Activated naive CD8-positive, alpha-beta T cell treated with anti-CD3 and anti-CD28 coated beads, Interleukin-2, amount 10 ng/mL, durations not matched to agents 7 days and 5 days (primary cell): ENCODE measurements at regions not wholly inside any gene's neighbourhood (a gene's known extent, or its start where the extent isn't known, plus 50 kb on each side); places are given as distances from the start of the nearest gene placed in this dataset.

Source experiments
- ATAC-seq: fragments of 150-1000 bp; cut with Tn5 transposase; one replicate; pipeline ENCODE4 v1.10.0; 2021; ENCODE audit warnings: low read depth, moderate library complexity
- POLR2A ChIA-PET: fragments of 350-600 bp; sonication (Branson Sonifier 250); formaldehyde crosslinking; loops from one replicate; lab custom pipeline; 2021; ENCODE audit warnings: antibody characterized with exemption; lab: Charles Lee
- DNase-seq: peaks from one replicate; pipeline ENCODE4 v3.0.0; 2021
- H3K27ac Mint-ChIP-seq: one replicate; pipeline ENCODE4 v1.8.0; 2022; ENCODE audit warnings: mild to moderate bottlenecking, mixed read lengths
- H3K27me3 Mint-ChIP-seq: one replicate; pipeline ENCODE4 v1.8.0; 2022; ENCODE audit warnings: mild to moderate bottlenecking, moderate library complexity, mixed read lengths
- H3K36me3 Mint-ChIP-seq: one replicate; pipeline ENCODE4 v1.8.0; 2021; ENCODE audit warnings: mild to moderate bottlenecking, mixed read lengths
- H3K4me1 Mint-ChIP-seq: one replicate; pipeline ENCODE4 v1.8.0; 2021; ENCODE audit warnings: mixed read lengths
- H3K4me3 Mint-ChIP-seq: one replicate; pipeline ENCODE4 v1.8.0; 2022; ENCODE audit warnings: mild to moderate bottlenecking, moderate library complexity, mixed read lengths
- H3K9me3 Mint-ChIP-seq: one replicate; pipeline ENCODE4 v1.8.0; 2021; ENCODE audit warnings: mixed read lengths

DNA sequence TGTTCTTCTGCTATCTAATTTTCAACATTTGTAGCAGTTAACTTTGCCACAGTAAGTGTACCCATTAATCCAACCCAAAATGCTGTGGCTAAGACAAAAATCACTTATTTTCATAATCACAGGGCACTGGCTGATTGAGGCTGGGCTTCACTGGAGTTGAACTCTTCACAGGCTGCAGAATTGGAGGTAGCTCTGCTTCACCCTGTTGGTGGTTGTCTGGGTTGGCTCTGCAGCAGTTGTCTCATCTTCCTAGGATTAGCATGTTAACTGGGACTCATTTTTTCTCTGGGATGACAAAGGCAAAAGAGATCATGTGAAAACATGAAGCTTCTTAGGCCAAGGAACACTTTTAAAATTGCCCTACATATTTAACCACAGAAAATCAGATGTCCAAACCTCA, 518.9 kb downstream of the TLR4 start:
- DNase-seq (no peak), ATAC-seq (no peak)
- no peaks in the 10 kb centered on the region for H3K27me3 Mint-ChIP-seq
- no peaks in the 10 kb centered on the region for H3K4me1 Mint-ChIP-seq
- H3K36me3 Mint-ChIP-seq, result no peaks in the 10 kb centered on the region
- H3K27ac Mint-ChIP-seq, result no peak overlapping the region
- H3K4me3 Mint-ChIP-seq, result no peak overlapping the region
- POLR2A ChIA-PET, result no interaction called here
- H3K9me3 Mint-ChIP-seq, result no peaks in the 10 kb centered on the region

DNA sequence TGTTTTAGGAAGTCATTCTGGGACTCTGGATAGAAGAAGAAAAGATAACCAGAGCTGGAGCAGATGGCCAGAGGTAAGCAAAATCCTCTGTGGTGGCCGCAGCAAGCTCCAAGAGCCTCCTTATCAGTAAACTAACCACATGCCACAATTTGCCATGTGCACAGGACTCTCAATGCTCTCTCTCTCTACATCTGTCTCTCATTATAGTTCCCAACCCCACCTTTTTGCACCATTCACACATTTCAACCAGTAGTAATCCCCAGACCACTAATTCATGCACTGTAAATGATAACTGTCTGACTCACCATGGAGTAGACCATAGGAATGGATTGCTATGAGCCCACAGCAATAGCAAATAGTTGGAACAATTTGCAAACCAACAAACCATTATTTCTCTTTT, 526.1 kb downstream of the TLR4 start:
- H3K27me3 Mint-ChIP-seq, result no peaks in the 10 kb centered on the region
- POLR2A ChIA-PET, result no interaction called here
- ATAC-seq, result no peak
- H3K4me3 Mint-ChIP-seq, result no peak overlapping the region
- H3K4me1 Mint-ChIP-seq, result no peaks in the 10 kb centered on the region
- peaks cover 2% of the 10 kb centered on the region for H3K9me3 Mint-ChIP-seq
- DNase-seq, result no peak
- no peak overlapping the region for H3K27ac Mint-ChIP-seq
- H3K36me3 Mint-ChIP-seq, result no peaks in the 10 kb centered on the region

DNA sequence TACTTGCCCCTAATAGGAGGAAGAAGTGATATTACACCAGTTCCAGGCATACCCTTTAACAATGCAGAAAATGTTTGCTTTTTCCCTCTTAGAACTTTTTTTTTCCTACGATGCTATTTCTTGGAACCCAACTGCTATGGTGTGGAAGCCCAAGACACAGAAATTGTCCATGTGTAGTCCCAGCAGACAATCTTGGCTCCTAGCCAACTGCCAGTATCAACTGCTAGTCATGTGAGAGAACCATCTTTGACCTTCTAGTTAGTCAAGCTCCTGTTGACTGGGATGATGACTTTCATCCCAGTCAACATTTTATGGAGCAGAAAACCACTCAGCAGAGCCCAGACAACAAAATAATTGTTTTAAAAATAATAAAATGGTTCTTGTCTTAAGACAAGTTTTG, 532.4 kb downstream of the TLR4 start:
- no peak overlapping the region for H3K4me3 Mint-ChIP-seq
- H3K27ac Mint-ChIP-seq, result no peak overlapping the region
- H3K9me3 Mint-ChIP-seq, result peaks cover 4% of the 10 kb centered on the region
- POLR2A ChIA-PET, result no interaction called here
- ATAC-seq (no peak), DNase-seq (no peak)
- no peaks in the 10 kb centered on the region for H3K36me3 Mint-ChIP-seq
- H3K4me1 Mint-ChIP-seq, result no peaks in the 10 kb centered on the region
- no peaks in the 10 kb centered on the region for H3K27me3 Mint-ChIP-seq

DNA sequence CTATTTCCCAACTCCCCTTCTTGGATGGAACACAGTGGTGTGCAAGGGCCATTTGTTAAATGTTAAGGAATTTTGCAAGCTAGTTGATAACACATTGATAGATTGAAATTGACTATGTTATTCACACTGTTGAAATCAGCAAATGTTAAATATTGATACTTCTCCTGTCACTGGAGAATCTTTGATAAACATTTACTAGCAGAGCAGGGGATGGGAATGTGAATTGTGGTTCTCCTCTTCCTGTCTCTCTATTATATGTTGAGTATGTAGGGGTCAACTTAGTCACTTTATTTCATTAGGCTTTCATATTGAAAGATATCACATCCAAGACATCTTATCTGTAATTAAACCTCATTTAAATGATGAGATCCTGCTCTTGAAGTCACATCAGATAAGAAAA, 533.9 kb downstream of the TLR4 start:
- H3K27ac Mint-ChIP-seq, result no peak overlapping the region
- H3K4me3 Mint-ChIP-seq, result no peak overlapping the region
- POLR2A ChIA-PET, result no interaction called here
- H3K4me1 Mint-ChIP-seq, result no peaks in the 10 kb centered on the region
- no peaks in the 10 kb centered on the region for H3K27me3 Mint-ChIP-seq
- H3K9me3 Mint-ChIP-seq, result peaks cover 3% of the 10 kb centered on the region
- no peaks in the 10 kb centered on the region for H3K36me3 Mint-ChIP-seq
- ATAC-seq (no peak), DNase-seq (no peak)

DNA sequence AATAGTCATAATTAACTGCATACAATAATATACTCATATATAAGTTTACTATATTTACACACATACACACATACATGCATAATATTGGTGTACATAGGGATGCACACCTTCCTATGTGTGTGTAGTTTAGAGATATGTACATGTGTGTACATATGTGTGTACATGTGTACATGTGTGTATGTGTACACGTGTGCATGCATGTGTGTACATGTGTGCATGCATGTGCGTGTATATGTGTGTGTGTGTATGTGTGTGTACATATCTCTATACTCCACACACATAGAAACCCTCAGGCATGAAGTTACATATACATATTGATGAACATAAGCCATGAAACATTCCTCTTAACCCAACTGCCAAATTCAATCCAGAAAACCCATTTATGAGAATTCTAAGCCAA, 547.8 kb downstream of the TLR4 start:
- POLR2A ChIA-PET, result no interaction called here
- ATAC-seq (no peak), DNase-seq (no peak)
- peaks cover 3% of the 10 kb centered on the region for H3K9me3 Mint-ChIP-seq
- H3K4me3 Mint-ChIP-seq, result no peak overlapping the region
- no peak overlapping the region for H3K27ac Mint-ChIP-seq
- H3K27me3 Mint-ChIP-seq, result no peaks in the 10 kb centered on the region
- no peaks in the 10 kb centered on the region for H3K36me3 Mint-ChIP-seq
- no peaks in the 10 kb centered on the region for H3K4me1 Mint-ChIP-seq

DNA sequence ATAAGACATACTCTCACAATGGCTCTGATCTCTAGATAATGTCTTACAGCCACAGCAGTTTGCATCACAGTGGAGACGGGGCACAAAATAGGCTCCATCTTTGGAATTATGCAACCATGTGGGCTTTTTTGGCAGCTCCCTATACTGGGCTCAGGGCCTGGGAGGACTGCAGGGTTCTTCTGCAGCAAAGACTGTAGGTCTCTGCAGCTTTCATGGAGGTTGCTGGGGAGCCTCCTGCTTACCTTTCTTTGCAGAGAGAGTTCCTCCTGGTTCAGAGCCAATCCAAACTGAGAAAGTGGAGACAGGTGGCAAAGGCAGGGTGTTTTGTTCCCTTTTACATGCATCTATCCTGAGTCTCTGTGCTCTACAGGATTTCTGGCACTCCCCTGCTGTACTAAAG, 558.0 kb downstream of the TLR4 start:
- POLR2A ChIA-PET, result no interaction called here
- Mint-ChIP-seq H3K9me3 (peaks cover 3% of the 10 kb centered on the region), H3K4me1 (no peaks in the 10 kb centered on the region), H3K4me3 (no peak overlapping the region), H3K27me3 (no peaks in the 10 kb centered on the region), H3K36me3 (no peaks in the 10 kb centered on the region), H3K27ac (no peak overlapping the region)
- DNase-seq, result no peak
- ATAC-seq, result no peak

DNA sequence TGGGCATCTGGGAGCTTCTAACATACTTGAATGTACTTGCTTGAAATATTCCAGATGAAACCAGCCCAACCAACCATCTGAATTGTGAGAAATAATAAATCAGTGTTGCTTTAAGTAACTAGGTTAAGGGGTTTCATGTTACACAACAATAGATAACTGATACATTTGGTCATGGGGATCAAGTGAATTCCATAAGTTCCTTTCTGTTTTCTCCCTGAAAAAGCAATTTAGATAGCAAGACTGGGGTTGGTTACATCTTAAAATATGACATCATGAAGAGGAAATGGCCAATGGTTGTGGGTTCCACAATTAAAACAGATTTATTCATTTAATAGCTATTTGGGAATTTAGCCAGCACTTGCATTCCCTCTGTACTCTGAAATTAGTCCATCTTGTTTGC, 559.7 kb downstream of the TLR4 start:
- ATAC-seq, result no peak
- H3K9me3 Mint-ChIP-seq, result peaks cover 3% of the 10 kb centered on the region
- H3K27me3 Mint-ChIP-seq, result no peaks in the 10 kb centered on the region
- no peaks in the 10 kb centered on the region for H3K36me3 Mint-ChIP-seq
- no peak for DNase-seq
- POLR2A ChIA-PET, result no interaction called here
- no peak overlapping the region for H3K27ac Mint-ChIP-seq
- H3K4me1 Mint-ChIP-seq, result no peaks in the 10 kb centered on the region
- no peak overlapping the region for H3K4me3 Mint-ChIP-seq

DNA sequence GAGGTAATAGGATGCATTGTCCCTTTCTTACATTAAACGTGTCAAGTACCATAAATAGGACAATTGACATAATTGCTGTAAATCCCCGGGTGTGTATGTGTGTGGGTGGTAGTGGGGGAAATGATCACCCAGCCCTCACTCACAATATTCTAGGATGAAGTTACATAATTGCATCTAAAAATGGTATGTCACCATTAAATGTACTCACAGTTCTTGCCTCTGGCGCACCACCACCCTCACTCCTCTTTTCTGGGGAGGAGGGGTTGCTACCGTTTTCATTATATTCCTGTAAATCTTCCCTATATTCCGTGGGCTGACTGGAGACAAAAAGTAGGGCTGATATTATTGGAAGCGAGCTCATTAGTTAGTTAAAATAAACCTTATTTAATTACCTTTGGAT, 563.8 kb downstream of the TLR4 start:
- POLR2A ChIA-PET, result no interaction called here
- Mint-ChIP-seq H3K9me3 (peaks cover 3% of the 10 kb centered on the region), H3K27ac (no peak overlapping the region), H3K36me3 (no peaks in the 10 kb centered on the region), H3K4me3 (no peak overlapping the region), H3K4me1 (no peaks in the 10 kb centered on the region), H3K27me3 (no peaks in the 10 kb centered on the region)
- DNase-seq, result no peak
- ATAC-seq, result no peak

DNA sequence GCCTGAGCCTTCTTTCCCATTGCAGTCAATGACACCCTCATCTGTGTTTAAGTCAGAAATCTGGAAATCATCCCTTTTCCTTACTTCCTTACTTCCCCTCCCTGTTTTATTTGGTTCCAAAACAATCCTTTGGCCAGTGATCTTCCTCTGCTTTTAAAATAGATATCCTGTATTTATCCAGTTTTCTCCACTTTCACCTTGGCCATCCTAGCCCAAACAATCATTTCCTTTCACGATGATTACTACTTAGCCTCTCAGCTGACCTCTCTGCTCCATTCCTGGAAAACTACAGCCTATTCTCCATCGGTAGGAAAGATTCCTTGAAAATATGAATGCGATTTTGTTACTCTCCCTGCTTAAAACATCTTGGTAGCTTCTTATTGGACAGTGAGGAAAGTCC, 565.4 kb downstream of the TLR4 start:
- no peak overlapping the region for H3K27ac Mint-ChIP-seq
- peaks cover 2% of the 10 kb centered on the region for H3K9me3 Mint-ChIP-seq
- no peak for ATAC-seq
- no peaks in the 10 kb centered on the region for H3K36me3 Mint-ChIP-seq
- POLR2A ChIA-PET, result no interaction called here
- no peak overlapping the region for H3K4me3 Mint-ChIP-seq
- H3K4me1 Mint-ChIP-seq, result no peaks in the 10 kb centered on the region
- no peak for DNase-seq
- no peaks in the 10 kb centered on the region for H3K27me3 Mint-ChIP-seq

DNA sequence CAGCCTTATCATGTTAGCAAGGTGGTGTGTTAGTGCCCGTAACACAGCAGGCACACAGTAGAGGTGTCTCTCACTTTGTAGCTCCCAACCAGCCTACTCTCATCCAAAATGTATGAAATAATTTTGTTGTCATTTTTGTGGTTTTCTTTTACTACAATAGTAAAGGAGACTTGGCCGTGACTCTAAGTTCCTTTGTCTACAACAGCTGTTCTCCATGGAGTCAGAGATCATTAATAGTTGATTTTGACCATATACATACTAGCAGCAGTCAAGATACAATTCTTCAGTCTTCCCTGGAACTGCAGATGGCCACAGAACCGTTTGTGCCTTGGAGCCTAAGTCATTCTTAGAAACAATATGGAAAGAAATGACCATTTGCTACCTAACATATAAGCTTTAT, 567.1 kb downstream of the TLR4 start:
- H3K27ac Mint-ChIP-seq, result no peak overlapping the region

DNA sequence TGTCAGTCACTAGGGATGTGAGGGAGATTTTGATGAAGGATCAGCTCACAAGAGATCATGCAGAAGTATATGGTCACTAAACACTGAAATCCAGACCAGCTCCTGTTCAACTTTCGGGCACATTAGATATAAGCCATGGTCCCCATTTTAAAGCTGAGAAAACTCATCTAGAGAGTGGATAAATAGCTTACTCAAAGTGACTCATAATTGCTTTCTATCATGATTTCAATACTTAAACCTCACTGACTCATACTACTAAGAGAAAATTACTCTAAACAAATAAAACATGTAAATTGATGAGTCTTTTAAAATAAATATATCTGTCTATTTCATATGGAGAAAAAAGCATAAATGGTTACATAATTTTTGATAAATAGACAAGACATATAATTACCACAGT, 567.7 kb downstream of the TLR4 start:
- DNase-seq (no peak), ATAC-seq (no peak)
- Mint-ChIP-seq H3K9me3 (no peaks in the 10 kb centered on the region), H3K27me3 (no peaks in the 10 kb centered on the region), H3K27ac (no peak overlapping the region), H3K4me1 (no peaks in the 10 kb centered on the region), H3K36me3 (no peaks in the 10 kb centered on the region), H3K4me3 (no peak overlapping the region)
- POLR2A ChIA-PET, result no interaction called here

More for the DNA sequence above, 567.1 kb downstream of the TLR4 start:
- Mint-ChIP-seq H3K4me3 (no peak overlapping the region), H3K4me1 (no peaks in the 10 kb centered on the region), H3K9me3 (no peaks in the 10 kb centered on the region), H3K36me3 (no peaks in the 10 kb centered on the region), H3K27me3 (no peaks in the 10 kb centered on the region)
- POLR2A ChIA-PET, result no interaction called here
- no peak for DNase-seq
- no peak for ATAC-seq

DNA sequence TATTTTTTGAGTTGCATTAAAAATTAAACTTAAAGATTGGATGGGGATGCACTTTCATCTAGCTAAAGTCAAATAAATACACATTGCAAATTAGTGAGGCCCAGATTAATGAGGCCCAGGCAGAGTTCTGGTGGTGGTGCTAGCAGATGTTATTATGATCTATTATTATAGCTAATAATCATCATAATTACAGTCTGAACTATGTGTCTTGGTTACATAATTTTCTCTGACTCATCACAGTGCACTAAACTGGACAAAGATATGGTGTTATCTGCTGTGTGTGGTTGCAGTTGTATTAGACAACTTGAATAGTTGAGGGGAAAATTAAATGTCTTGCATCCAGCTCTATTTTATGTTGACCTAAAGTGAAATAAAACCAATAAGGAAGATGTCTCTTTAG, 568.8 kb downstream of the TLR4 start:
- DNase-seq, result no peak
- POLR2A ChIA-PET, result no interaction called here
- Mint-ChIP-seq H3K27me3 (no peaks in the 10 kb centered on the region), H3K4me3 (no peak overlapping the region), H3K36me3 (no peaks in the 10 kb centered on the region), H3K27ac (no peak overlapping the region), H3K9me3 (no peaks in the 10 kb centered on the region), H3K4me1 (no peaks in the 10 kb centered on the region)
- ATAC-seq, result no peak

DNA sequence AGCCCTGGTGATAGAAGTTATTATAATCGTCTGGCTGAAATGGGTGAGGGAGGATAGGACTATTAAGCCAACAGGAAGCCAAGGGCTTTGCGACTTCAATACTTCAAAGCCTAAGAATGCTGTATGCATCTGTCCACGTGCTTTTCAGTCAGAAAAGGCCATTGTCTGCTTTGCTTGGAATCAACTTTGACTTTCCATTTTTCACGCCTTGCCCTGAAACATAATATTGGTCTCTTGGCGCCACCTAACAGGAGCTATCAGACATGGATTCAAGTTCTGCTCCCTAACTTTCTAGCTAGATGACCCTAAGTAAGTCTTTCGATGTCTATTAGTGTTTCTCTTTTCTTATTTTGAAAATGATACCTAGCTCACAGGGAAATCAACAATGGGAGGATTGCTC, 572.6 kb downstream of the TLR4 start:
- Mint-ChIP-seq H3K9me3 (no peaks in the 10 kb centered on the region), H3K27me3 (no peaks in the 10 kb centered on the region), H3K36me3 (no peaks in the 10 kb centered on the region), H3K4me3 (no peak overlapping the region), H3K4me1 (no peaks in the 10 kb centered on the region), H3K27ac (no peak overlapping the region)
- DNase-seq (no peak), ATAC-seq (no peak)
- POLR2A ChIA-PET, result no interaction called here

DNA sequence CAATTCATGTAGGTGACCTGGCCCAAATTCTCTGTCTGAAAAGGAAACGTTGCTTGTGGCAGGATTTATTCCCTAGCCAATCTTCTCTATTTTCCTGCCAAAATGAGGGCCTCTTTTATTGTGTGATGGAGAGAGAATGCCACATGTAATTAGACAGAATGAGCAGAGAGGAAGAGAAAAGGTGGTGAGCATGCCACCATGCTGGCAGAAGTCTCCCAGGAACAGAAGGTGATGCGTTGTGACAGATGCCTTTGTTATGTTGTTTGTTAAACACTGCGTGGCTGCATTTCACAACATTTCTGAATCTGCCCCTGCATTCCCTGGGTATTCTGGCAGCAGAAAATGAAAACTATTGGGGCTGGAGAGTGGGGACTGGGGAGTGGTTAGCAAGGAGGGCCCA, 577.6 kb downstream of the TLR4 start:
- no peaks in the 10 kb centered on the region for H3K9me3 Mint-ChIP-seq
- H3K4me3 Mint-ChIP-seq, result no peak overlapping the region
- ATAC-seq (no peak), DNase-seq (no peak)
- H3K27me3 Mint-ChIP-seq, result no peaks in the 10 kb centered on the region
- no peaks in the 10 kb centered on the region for H3K36me3 Mint-ChIP-seq
- POLR2A ChIA-PET, result no interaction called here
- H3K4me1 Mint-ChIP-seq, result no peaks in the 10 kb centered on the region
- H3K27ac Mint-ChIP-seq, result no peak overlapping the region

DNA sequence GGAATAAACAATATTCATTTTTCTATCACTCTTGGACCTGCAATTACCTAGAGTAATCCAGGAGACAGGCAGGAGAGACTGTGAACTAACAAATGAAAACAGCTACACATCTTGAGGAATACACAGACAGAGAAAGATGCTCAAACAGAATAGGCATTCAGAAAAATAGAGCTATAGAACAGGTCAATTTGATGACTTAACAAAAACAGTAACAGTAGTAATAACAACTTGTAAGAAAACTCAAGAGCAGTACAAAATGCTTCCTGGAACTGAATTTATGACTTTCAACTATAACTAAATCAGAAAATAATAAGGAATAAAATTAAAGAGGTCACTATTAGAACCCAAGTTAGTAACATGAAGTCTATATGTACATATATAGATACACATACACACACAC, 579.3 kb downstream of the TLR4 start:
- H3K27me3 Mint-ChIP-seq, result no peaks in the 10 kb centered on the region
- no peaks in the 10 kb centered on the region for H3K36me3 Mint-ChIP-seq
- H3K4me1 Mint-ChIP-seq, result no peaks in the 10 kb centered on the region
- POLR2A ChIA-PET, result no interaction called here
- no peaks in the 10 kb centered on the region for H3K9me3 Mint-ChIP-seq
- DNase-seq, result no peak
- no peak overlapping the region for H3K27ac Mint-ChIP-seq
- no peak for ATAC-seq
- H3K4me3 Mint-ChIP-seq, result no peak overlapping the region
